ENCODE measurements at regions not wholly inside any gene's neighbourhood (a gene's known extent, or its start where the extent isn't known, plus 50 kb on each side); places are given as distances from the start of the nearest gene placed in this dataset.

GRCh38 chr6:86355271-86355670 is 582.1 kb upstream of the HTR1E start:
- H3K27me3 ChIP-seq (ENCODE audit: insufficient read depth, poor library complexity, severe bottlenecking): no peaks in the 10 kb centered on the region
- H3K27ac ChIP-seq (replicated peaks): no peak overlapping the region
- TF ChIP-seq POLR2AphosphoS5 (IDR thresholded peaks at IDR 0.05; ENCODE audit: low read depth) (no peak), REST (IDR thresholded peaks at IDR 0.05; ENCODE audit: insufficient replicate concordance, low read depth) (no peak), CTCF (IDR thresholded peaks at IDR 0.05; ENCODE audit: insufficient read depth, low read length) (no peak), SPI1 (IDR thresholded peaks at IDR 0.05; ENCODE audit: borderline replicate concordance, low read depth) (no peak), GABPA (IDR thresholded peaks at IDR 0.05; ENCODE audit: low read depth) (no peak)
- no peak overlapping the region for H3K4me3 ChIP-seq (replicated peaks; ENCODE audit: insufficient read depth, low read length)
- no peak for DNase-seq (ENCODE audit: low read depth in 1 of 2, low spot score in 1 of 2)

- H3K4me3 ChIP-seq (replicated peaks; ENCODE audit: insufficient read depth, low read length): no peak overlapping the region
- no peak for DNase-seq (ENCODE audit: low read depth in 1 of 2, low spot score in 1 of 2)
- H3K27ac ChIP-seq (replicated peaks): no peak overlapping the region
- H3K27me3 ChIP-seq (ENCODE audit: insufficient read depth, poor library complexity, severe bottlenecking): no peaks in the 10 kb centered on the region
- TF ChIP-seq POLR2AphosphoS5 (IDR thresholded peaks at IDR 0.05; ENCODE audit: low read depth) (no peak), SPI1 (IDR thresholded peaks at IDR 0.05; ENCODE audit: borderline replicate concordance, low read depth) (no peak), REST (IDR thresholded peaks at IDR 0.05; ENCODE audit: insufficient replicate concordance, low read depth) (no peak), CTCF (IDR thresholded peaks at IDR 0.05; ENCODE audit: insufficient read depth, low read length) (no peak), GABPA (IDR thresholded peaks at IDR 0.05; ENCODE audit: low read depth) (no peak)
Observed at GRCh38 chr6:86331919-86332318, 605.4 kb upstream of the HTR1E start.

- Histone ChIP-seq H3K27me3 (ENCODE audit: insufficient read depth, poor library complexity, severe bottlenecking) (no peaks in the 10 kb centered on the region), H3K27ac (replicated peaks) (no peak overlapping the region), H3K4me3 (replicated peaks; ENCODE audit: insufficient read depth, low read length) (no peak overlapping the region)
- DNase-seq (ENCODE audit: low read depth in 1 of 2, low spot score in 1 of 2): no peak
- TF ChIP-seq SPI1 (IDR thresholded peaks at IDR 0.05; ENCODE audit: borderline replicate concordance, low read depth): no peak
- no peak for TF ChIP-seq CTCF (IDR thresholded peaks at IDR 0.05; ENCODE audit: insufficient read depth, low read length)
- TF ChIP-seq REST (IDR thresholded peaks at IDR 0.05; ENCODE audit: insufficient replicate concordance, low read depth): no peak
- TF ChIP-seq GABPA (IDR thresholded peaks at IDR 0.05; ENCODE audit: low read depth): no peak
- TF ChIP-seq POLR2AphosphoS5 (IDR thresholded peaks at IDR 0.05; ENCODE audit: low read depth): no peak
Observed at GRCh38 chr6:86331265-86331840, 606.0 kb upstream of the HTR1E start.
